ENCODE measurements at regions not wholly inside any gene's neighbourhood (a gene's known extent, or its start where the extent isn't known, plus 50 kb on each side); places are given as distances from the start of the nearest gene placed in this dataset.

- TF ChIP-seq CREB5 (CRISPR knock-in tag; IDR thresholded peaks at IDR 0.05; ENCODE audit: low read depth) (no peak), ZNF565 (CRISPR knock-in tag; conservative IDR thresholded peaks at IDR 0.05; ENCODE audit: low read depth) (no peak), ZNF8 (CRISPR knock-in tag; IDR thresholded peaks at IDR 0.05) (no peak), SNAI2 (CRISPR knock-in tag; IDR thresholded peaks at IDR 0.05) (no peak), ZFP30 (CRISPR knock-in tag; IDR thresholded peaks at IDR 0.05) (no peak), RARB (CRISPR knock-in tag; IDR thresholded peaks at IDR 0.05) (no peak)
Observed at GRCh38 chr11:87659807-87660206, 515.4 kb downstream of the RAB38 start.
